Limb (tissue), 2 donors: ENCODE measurements at regions not wholly inside any gene's neighbourhood (a gene's known extent, or its start where the extent isn't known, plus 50 kb on each side); places are given as distances from the start of the nearest gene placed in this dataset.

Experiments used
- DNase-seq, 2 donors: peaks; one replicate each; pipeline ENCODE4 v3.0.0-alpha.2; 2016; ENCODE audit errors: extremely low spot score in 2 of 2

DNA sequence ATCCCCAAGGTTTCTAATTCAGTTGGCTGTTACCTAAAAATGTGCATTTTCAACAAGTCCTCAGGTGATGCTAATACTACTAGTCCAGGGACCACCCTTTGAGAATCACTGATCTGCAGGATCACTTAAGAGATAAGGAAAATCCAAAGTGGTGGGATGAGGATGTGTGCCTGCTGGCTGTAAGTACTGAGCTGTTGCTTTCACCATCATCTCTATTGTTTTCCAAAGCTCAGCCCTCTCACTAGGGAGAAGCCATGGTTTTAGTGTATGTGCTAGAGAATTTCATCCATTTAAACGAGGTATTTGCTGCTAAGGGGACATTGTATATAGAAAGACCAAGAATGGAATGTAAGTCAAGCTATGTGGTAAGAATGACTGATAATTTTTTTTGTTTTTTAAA is 202.3 kb downstream of the KIF21A start:
- DNase-seq = no peak

DNA sequence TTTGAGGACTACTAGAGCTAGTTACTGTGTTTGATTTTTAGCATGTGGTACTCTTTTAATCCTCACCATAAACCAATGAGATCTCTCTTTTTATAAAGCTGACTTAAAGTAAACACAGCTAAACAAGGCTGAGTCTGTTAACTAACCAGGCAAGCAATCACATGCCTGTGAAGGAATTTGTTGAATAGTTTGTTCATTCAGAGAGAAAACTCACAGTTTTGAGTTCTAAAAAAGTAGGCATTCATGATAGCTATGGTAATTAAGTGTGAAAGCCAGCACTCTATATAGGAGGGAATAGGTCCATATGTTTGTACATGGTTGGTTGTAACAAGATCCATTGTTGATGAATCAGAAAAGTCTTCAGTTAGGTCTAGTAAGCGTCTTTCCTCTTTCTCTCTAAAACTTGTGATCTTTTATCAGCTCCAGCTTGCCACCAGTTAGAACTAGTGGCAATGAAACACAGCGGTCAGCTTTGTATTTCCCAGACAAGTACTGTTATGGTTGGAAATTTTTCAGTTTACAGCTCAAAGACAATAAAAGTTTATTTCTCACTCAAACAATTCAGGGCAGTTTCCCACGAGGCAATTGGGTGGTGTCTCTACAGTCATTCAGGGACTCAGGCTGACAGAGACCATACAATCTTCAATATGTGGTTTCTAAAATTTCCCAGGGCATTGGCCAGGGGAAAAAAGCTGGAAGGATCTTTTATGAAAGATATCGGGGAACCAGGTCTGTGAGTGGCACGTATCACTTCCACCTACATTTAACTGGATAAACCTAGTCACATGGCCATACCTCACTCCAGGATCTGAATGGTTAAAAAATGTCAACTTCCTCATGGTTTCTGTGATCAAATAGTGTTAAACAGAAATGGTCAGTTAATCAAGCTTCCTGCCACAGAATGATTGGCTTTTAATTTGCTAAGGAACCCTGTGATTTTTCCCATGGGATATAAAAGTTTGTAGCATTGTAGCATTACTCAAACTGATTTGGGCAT is 203.1 kb downstream of the KIF21A start:
- DNase-seq = peak in 1 of 2 donors; percentile 8

DNA sequence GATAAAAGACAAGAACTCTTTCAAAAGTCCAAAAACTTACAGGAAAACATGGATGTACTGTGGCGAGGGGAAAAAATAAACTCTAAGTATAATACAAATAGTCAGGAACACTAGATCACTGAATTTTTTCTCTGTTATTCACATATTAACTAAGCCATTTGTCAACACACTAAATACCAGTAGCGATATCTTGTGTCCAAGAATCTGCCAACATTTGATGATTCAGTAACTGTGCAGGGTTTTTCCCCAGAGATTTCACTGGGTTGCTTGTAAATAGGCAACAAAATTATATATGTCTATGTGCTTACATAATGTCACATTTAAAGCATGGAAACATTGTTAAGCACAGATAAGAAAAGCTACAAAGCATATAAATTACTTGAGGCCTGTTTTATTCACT is 205.9 kb downstream of the KIF21A start:
- no peak for DNase-seq

DNA sequence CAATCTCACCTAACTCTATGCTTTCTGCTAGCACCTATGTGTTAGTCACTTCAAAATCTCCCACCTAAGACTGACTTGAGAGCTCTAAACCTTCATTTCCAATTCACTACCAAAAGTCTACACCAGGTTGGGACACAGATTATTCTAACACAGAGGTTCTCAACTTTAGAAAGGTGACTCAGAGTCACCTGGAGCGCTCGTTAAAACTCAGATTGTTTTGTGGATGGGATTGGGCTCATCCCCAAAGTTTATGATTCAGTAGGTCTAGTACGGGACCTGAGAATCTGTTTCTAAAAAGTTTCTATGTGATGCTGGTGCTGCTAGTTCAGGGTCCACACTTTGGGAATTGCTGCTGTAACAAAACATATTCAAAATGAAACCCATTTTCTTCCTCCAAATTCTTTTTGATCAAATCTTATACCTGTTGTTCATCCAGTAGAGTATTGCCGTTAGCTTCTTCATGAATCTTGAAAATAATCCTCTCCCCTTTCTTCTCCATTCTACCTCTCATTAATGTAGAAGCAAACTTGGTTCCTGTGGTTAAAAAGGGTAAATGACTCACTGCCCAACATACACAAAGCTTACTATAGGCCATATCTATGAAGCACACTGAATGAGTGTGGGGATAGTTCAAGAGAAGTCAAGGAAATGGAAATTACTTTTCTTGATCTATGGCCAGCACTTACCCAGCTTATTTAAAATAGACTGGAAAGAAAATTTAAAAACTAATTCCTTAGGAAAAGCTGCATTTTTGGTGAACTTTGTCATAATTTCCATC is 206.7 kb downstream of the KIF21A start:
- DNase-seq = no peak

DNA sequence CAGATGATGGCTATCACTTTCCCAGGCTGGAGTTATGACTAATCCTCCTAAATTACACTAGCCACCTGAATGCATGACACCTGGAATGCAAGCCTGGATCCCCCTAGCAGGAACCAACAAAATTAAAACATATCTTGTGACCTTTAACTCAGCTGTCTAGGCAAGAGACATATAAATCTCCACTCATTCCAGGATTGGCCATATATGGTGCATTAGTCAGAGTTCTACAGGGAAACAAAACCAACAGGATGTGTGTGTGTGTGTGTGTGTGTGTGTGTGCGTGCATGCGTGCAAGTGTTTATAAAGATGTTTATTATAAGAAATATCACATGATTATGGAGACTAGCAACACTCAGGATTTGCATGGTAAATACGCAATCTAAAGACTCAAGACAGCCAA is 212.8 kb downstream of the KIF21A start:
- no peak for DNase-seq

DNA sequence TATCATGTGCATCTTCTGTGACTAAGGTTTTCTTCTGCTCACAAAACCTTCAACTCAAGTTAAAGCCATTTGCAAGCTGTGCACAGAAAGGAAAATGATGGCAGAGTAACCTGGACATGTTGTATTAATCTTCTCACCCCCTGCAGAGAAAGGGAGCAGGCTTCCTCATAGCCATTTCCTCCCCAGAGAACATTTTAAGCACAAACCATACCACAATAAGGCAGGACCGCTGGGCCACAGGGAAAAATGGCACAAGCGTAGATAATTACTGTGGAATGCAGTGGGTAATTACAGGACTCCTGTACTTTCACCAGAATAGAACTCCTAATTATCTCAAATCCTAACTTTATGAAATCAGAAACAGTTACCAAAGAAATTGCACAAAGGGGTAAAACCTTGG is 215.7 kb downstream of the KIF21A start:
- DNase-seq = no peak

DNA sequence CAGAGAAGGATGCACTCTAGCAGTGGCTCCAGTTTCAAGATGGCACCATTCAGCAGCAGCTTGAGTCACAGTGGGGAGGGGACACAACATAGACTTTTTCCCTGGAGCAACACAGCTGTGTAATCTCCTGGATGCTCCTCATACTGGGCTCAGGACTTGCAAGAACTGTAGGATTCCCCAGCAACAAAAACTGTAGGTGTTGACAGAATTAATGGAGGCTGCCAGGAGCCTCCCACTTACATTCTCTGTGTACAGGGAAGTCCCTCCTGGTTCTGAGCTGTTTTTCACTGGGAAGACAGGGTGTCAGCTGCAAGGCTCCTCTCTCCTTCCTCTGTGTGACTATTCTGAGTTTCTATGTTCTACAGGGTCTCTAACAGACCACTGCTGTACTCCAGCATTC is 217.9 kb downstream of the KIF21A start:
- DNase-seq = no peak

DNA sequence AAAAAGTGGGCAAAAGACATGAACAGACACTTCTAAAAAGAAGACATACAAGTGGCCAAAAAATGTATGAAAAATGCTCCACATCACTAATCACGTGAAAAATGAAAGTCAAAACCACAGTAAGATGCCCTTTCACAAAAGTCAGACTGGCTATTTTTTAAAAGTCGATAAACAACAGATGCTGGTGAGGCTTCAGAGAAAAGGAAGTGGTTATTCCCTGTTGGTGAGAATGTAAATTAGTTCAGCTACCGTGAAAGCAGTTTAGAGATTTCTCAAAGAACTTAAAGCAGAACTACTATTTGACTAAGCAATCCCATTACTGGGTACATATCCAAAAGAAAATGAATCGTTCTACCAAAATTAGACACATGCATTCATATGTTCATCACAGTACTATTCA is 237.0 kb downstream of the KIF21A start:
- no peak for DNase-seq

DNA sequence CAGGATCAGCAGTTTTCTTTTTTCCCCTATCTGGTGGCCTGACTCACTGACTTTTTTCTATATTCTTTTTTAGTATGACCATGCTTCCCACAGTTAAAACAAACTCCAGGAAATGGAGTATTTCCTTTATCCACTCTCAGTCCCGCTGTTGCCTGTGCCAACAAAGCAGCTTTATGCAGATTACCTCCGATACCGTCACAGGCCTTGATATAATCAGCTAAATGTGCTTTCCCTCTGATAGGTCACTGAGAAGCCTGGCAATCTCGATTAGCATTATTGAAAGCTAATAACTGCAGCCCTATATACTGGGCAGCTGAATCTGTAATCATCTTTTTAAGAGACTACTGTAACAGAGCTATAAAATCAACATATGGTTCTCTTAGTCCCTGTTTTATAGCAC is 243.6 kb downstream of the KIF21A start:
- DNase-seq = peak in 1 of 2 donors; percentile 7

DNA sequence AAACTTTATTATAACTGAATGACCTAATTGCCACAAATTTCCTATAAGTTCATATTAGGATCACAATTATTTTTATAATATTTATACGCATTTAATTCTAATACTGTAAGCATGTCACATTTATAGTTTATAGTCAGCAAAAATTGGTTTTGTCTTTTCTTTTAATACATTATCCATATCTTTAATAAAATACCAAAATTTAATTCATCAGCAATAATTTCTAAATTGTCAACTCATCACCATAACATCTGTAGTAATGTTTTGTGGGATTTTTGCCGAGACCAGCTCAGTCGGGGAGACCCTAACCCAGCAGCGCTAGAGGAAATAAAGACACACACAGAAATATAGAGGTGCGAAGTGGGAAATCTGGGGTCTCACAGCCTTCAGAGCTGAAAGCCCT is 254.2 kb downstream of the KIF21A start:
- DNase-seq = no peak

DNA sequence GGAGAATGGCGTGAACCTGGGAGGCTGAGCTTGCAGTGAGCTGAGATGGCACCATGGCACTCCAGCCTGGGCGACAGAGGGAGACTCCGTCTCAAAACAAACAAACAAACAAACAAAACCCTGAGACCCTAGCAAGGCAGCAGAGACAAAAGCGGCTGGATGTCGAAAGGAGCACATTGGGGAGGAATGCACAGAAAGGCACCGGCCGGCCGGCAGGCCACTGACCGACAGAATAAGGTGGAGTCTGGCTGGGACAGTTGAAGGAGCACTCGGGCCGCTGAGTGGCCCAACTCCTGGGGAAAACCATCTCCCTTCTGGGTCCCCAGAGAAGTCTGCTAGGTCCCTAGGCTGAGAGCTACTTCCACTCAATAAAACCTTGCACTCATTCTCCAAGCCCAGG is 256.2 kb downstream of the KIF21A start:
- no peak for DNase-seq

DNA sequence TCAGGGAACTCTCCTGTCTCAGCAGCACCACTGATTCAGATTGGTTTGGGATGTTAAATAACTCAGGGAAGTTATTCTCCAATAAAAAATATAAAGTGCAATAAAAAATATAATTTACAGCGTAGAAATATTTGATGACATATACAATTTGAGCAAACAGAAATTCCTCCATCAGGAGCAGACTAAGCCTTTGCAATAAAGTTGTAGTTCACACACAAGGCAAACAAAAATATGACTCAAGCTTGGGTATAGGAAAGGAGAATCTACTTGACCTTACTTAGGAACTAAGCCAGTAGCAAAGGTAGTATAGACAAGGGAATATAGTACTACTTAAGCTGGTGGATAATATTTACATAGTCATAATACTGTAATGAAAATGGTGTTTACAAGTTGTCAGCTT is 264.1 kb downstream of the KIF21A start:
- DNase-seq = no peak

DNA sequence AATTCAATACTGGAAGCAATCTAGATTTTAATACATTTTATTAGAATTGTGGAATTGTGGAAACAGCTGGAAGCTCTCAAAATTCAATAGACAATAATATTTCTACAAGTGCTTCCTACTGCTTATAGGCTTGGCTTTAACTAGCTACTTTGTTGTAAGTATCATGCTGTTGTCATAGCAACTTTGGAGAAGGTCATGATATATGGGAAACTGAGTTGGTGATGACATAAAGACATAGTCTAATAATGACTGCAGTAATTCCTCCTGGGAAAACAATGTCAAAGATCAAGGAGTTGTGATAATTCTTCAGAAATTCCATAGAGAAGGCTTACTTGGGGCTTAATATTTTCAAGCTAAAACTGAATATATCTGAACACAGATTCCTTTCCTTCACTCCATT is 266.6 kb downstream of the KIF21A start:
- DNase-seq = peak in 1 of 2 donors; percentile 75

DNA sequence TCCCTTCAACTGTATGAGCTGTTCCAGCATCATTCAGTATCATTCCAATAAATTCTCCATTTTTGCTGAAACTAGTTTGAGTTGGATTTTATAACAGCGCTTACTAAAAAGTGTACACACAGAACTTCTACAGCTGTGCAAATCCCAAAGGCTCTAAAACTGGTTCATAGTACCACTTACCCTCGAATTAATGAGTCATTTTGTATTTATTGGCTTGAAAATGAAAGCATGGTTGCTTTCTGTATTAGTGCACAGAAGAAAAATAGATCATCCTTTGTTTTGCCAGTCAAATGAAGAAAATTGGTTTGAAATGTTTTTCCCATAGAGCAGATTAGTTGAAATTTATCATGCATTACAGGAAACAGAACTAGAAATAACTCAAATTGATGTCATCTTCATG is 268.3 kb upstream of the CPNE8 start:
- DNase-seq = peak in 1 of 2 donors; percentile 51

DNA sequence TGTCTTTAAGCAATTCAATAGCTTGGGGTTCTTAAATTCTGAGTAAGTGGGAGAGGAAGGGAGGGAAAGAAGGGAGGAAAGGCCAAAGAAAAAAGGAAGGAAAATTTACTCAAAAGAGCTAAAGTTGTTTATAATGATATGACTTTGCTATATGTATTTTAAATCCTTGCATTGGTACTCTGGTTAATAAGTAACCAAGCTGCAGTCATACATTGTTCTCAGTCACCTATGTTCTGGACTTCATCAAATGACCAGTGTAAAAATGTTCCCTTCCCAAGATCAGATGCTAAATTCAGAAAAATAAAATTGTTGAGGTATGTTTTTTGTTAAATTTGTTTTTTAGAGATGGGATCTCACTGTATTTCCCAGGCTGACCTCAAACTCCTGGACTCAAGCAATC is 259.9 kb upstream of the CPNE8 start:
- no peak for DNase-seq

DNA sequence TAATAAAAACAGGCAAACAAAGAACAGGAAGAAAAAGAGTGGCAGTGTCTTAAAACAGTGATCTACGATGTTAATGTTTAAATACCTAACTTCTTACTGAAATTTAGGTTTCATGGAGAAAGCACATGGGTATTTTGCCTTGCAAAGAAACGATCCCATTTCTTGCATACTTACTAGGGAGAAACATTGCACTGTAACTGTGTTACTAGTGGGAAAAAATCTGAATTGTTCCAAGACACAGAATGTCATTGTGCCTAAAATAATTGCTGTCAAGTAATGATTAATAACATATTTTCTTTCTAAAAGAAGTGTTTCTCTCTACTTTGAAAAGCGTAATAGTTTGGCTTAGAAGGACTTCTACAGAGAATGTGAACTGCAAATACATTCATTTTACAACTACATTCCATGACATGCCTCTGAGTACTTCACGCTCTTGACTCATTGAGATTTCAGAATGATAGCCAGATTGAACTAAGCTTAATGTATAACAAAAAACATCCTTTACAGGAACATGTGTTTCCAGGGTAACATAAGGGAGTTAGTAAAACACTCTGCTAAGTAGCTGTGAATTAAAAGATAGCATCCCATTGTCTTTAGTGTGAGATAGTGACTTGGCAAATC is 256.2 kb upstream of the CPNE8 start:
- no peak for DNase-seq

DNA sequence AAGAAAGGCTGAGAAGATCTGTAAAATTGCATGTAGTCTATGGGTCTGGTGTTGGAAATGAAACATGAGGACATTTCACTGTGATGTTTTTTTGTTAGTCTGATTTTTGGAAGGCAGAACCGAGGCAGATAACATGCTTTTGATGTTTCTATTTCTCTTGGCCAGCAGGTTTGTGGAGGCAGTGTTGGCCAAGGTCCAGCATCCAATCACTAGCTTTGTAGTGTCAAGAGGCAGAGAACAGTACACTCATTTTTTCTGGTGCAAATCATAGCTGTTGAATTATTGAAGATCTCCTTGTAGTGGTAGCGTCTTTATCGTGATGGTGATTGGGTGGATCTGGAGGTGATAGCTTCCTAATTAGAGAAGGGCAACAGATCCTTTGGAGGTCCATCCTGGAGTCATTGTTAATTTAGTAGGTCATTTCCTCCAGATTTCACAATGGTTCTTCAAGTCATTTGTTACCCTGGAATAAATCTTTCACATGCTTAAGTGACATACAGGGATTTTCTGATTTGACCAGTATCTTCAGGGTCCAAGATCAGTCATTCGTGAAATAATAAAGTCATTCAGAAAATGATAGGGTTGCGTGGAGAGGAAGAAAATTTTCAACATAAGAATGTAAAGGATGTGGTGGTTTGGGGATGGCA is 252.4 kb upstream of the CPNE8 start:
- no peak for DNase-seq

DNA sequence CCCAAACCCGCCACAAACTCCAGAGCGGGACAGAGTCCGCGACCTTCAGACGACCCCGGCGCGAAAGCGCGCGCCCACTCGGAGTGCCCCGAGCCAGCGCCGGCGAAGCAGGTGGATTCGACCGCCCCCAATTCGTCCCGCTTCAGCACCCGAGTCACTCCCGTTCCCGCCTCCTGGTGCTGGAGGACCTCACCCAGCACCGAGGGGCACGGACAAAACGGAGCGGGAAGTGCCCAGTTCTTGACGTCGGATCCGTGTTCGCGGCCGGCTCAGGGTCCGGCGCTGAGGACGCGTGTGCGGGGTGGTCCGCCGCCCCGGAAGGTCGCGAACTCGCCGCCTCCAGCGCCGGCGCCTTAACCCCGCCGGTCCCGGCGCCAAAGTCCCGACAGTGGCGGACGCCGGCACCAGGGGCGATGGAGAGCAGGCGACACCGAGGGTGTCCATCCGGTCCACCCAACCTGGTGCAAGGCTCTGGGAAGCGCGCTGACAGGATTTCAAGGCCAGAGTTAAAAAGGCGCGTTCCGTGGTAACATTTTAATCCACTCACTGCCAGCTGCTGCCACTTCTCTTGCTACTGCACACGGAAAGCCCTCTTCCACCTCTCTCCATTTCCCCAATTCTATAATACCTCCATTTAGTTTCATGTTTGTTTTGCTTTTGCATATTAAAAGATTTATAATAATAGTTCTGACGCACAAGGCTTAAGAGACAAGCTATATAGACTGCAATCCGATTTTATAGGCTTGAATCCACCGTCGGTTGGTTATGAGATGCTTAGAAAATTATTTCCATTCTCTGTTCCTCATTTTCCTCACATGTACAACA is 240.0 kb upstream of the CPNE8 start:
- peak in 1 of 2 donors; percentile 86 for DNase-seq

DNA sequence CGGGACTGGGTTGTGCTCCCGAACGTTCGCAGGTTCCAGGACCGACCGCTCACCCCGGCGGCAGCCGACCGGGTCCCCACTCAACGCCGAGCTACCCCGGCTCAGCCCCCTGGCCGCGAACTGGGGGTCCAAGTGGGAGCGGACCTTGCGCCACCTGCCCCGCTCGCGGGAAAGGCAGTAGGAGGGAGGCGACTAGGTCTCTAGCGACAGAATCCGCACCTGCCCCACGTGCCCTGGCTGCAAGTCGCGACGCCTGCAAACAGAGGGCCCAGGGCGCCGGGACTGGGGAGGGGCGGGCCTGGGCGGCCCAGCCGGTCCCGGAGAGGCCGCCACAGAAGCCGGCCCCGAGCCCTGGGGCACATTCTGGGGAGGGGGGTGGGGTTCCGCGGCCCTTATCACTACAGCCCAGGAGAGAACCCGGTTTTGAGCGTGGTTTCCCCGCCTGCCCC is 239.2 kb upstream of the CPNE8 start:
- no peak for DNase-seq

DNA sequence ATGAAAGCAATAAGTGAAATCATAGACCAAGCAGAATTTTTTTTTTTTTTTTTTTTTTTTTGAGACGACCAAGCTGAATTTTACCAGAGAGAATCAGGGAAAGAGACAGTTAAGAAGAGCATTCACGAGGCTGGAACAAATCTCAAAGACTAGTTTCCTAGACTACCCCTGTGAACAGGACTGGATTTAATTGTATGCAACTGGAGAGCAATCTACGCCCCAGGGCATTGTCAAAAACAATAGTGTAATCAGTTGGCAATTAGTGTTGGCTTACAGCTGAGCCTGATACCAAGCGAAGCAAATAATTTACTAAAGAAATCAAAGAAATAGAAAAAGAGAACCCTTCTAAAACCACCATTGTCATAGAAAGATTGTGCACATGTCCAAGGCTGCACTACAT is 232.9 kb upstream of the CPNE8 start:
- no peak for DNase-seq

DNA sequence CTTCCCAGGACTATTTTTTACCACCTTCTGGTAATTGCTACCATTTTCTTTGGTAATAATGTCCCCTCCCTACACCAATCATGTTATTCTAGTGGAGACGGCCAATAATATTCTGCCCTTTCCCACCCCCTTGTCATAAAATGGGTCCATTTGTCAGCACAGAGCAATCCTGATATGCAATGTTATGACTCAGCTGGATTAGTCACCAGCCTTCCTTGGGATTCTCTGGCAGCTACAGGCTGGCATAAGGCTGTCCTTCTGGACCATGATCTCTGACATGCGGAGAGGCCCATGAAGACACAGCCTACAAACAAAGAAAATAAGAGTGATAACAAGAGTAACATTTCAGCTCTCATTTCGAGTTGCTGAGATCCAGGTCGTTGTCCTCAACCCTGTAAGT is 222.0 kb upstream of the CPNE8 start:
- DNase-seq = no peak
